GM12878 (cell line): ENCODE measurements at regions not wholly inside any gene's neighbourhood (a gene's known extent, or its start where the extent isn't known, plus 50 kb on each side); places are given as distances from the start of the nearest gene placed in this dataset.
A peak's percentile ranks its signal among the peaks of the same experiment; 100 is the strongest.

Experiments
- BACH1 ChIP-seq: fragments of 450-650 bp; IDR thresholded peaks from 2 replicates; pipeline ENCODE4 v1.6.1; 2017; ENCODE audit warnings: mild to moderate bottlenecking, borderline replicate concordance
- BCL11A ChIP-seq: IDR thresholded peaks from 2 replicates; pipeline ENCODE4 v1.6.1; 2011; ENCODE audit warnings: low read depth, low read length
- CEBPB ChIP-seq, 2 experiments: fragments of 150-350 bp in 1 of 2; IDR thresholded peaks; 2 replicates each; pipeline ENCODE4 v1.6.1; 2012 to 2014; ENCODE audit warnings: low read depth in 2 of 2, low read length in 2 of 2, borderline replicate concordance in 1 of 2, inconsistent platforms in 1 of 2
- CHD4 ChIP-seq: fragments of 200-600 bp; sonication (generic); IDR thresholded peaks from 2 replicates; pipeline ENCODE4 v1.6.1; 2016; ENCODE audit warnings: mild to moderate bottlenecking
- HDAC6 ChIP-seq: fragments of 200-600 bp; sonication (generic); IDR thresholded peaks from one replicate; pipeline ENCODE4 v1.8.0; 2017; ENCODE audit warnings: antibody characterized with exemption; ENCODE audit not compliant: unreplicated experiment
- IKZF2 ChIP-seq, 2 experiments: fragments of 450-650 bp; IDR thresholded peaks; 2 replicates each; pipeline ENCODE4 v1.6.1; 2017; ENCODE audit warnings: mild to moderate bottlenecking in 2 of 2, moderate library complexity in 2 of 2
- JUND ChIP-seq: IDR thresholded peaks from 2 replicates; pipeline ENCODE4 v1.6.1; 2012; ENCODE audit warnings: low read depth, mild to moderate bottlenecking, low read length, improper control_type of control experiment, moderate library complexity
- MTA2 ChIP-seq: fragments of 450-650 bp; IDR thresholded peaks from 2 replicates; pipeline ENCODE4 v1.6.1; 2016; ENCODE audit warnings: low read depth, mild to moderate bottlenecking, moderate library complexity
- NFYA ChIP-seq: IDR thresholded peaks from 2 replicates; pipeline ENCODE4 v1.6.1; 2011; ENCODE audit warnings: low read depth, mild to moderate bottlenecking, low read length, improper control_type of control experiment, borderline replicate concordance
- NR2F1 ChIP-seq: fragments of 450-650 bp; conservative IDR thresholded peaks from 2 replicates; pipeline ENCODE4 v1.6.1; 2017; ENCODE audit warnings: mild to moderate bottlenecking
- RELA ChIP-seq: fragments of 450-650 bp; IDR thresholded peaks from 2 replicates; pipeline ENCODE4 v1.8.0; 2014; ENCODE audit warnings: borderline replicate concordance; ENCODE audit not compliant: partially characterized antibody
- RUNX3 ChIP-seq: IDR thresholded peaks from 2 replicates; pipeline ENCODE4 v1.6.1; 2012; ENCODE audit warnings: low read length, inconsistent platforms
- SRF ChIP-seq, 2 experiments: IDR thresholded peaks; 2 replicates each; pipeline ENCODE4 v1.6.1; 2011; ENCODE audit warnings: low read depth in 2 of 2, low read length in 2 of 2, mild to moderate bottlenecking in 1 of 2, moderate library complexity in 1 of 2
- STAT3 ChIP-seq: IDR thresholded peaks from 2 replicates; pipeline ENCODE4 v1.6.1; 2011; ENCODE audit warnings: low read depth, low read length, improper control_type of control experiment
- TAF1 ChIP-seq: IDR thresholded peaks from 2 replicates; pipeline ENCODE4 v1.6.1; 2011; ENCODE audit warnings: mild to moderate bottlenecking, low read depth, low read length, borderline replicate concordance
- TCF7 ChIP-seq: IDR thresholded peaks from 2 replicates; pipeline ENCODE4 v1.6.1; 2014; ENCODE audit warnings: antibody characterized with exemption, borderline replicate concordance
- YBX1 ChIP-seq: fragments of 450-650 bp; IDR thresholded peaks from 2 replicates; pipeline ENCODE4 v1.6.1; 2016; ENCODE audit warnings: antibody characterized with exemption
- ZSCAN29 ChIP-seq: fragments of 450-650 bp; IDR thresholded peaks from 2 replicates; pipeline ENCODE4 v1.6.1; 2017; ENCODE audit warnings: mild to moderate bottlenecking, moderate library complexity
- ZZZ3 ChIP-seq: IDR thresholded peaks from 2 replicates; pipeline ENCODE4 v1.6.1; 2011; ENCODE audit warnings: low read depth; ENCODE audit not compliant: control insufficient read depth, insufficient read length
- TF ChIP-seq, protein P1 (sequence below): fragments of 450-650 bp; formaldehyde crosslinking; IDR thresholded peaks from 2 replicates; pipeline ENCODE4 v1.4.0; 2022; ENCODE audit warnings: mild to moderate bottlenecking, moderate library complexity
- TF ChIP-seq, protein P2 (sequence below): IDR thresholded peaks from 2 replicates; pipeline ENCODE4 v1.6.1; 2011; ENCODE audit warnings: low read depth, mild to moderate bottlenecking, low read length, moderate library complexity, borderline replicate concordance; ENCODE audit errors: extremely low read depth
- TF ChIP-seq, protein P3 (sequence below): fragments of 450-650 bp; formaldehyde crosslinking; IDR thresholded peaks from 2 replicates; pipeline ENCODE4 v1.5.0; 2022; ENCODE audit warnings: mild to moderate bottlenecking, missing genetic modification characterization
- TF ChIP-seq, protein P4 (sequence below): IDR thresholded peaks from 2 replicates; pipeline ENCODE4 v1.6.1; 2011; ENCODE audit warnings: low read depth, low read length, improper control_type of control experiment, borderline replicate concordance

DNA sequence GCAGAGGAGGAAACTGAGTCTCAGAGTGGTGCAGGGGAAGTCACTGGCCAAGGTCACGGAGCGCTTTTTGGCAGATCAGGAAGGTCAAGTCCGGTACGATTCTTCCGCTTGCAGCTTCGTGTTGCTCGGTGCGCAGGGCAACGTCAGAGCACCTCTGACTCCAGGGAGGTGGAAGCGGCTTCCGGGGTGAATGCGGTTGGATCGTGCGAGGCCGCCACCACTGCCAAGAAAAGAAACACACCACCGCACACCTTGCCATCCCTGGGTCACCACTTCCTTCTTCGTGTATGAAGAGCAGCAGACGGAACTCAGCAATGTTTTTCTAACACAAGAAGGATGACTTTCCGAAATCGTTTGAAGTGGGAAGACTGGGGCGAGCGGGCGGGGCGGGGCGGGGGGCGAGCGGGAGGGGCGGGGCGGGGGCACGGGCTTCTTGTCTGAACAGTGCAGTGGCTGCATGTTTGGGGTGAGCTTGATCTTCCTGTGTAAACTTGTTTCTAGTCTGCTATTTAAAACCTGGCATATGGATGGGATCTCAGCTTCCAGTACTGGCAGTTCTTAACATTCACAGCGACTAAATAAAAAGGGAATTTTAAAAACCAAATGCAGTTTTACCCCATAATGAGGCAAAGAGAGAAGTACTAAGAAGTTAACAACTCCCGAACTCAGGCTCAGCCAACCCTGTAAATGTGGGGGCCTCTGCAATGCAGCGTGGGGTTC is 300.0 kb downstream of the RRAGC start (continued):
- no peak for TF ChIP-seq CEBPB (IDR thresholded peaks at IDR 0.05; ENCODE audit: borderline replicate concordance in 1 of 2, low read depth in 2 of 2, low read length in 2 of 2)
- TF ChIP-seq, protein P1, sequence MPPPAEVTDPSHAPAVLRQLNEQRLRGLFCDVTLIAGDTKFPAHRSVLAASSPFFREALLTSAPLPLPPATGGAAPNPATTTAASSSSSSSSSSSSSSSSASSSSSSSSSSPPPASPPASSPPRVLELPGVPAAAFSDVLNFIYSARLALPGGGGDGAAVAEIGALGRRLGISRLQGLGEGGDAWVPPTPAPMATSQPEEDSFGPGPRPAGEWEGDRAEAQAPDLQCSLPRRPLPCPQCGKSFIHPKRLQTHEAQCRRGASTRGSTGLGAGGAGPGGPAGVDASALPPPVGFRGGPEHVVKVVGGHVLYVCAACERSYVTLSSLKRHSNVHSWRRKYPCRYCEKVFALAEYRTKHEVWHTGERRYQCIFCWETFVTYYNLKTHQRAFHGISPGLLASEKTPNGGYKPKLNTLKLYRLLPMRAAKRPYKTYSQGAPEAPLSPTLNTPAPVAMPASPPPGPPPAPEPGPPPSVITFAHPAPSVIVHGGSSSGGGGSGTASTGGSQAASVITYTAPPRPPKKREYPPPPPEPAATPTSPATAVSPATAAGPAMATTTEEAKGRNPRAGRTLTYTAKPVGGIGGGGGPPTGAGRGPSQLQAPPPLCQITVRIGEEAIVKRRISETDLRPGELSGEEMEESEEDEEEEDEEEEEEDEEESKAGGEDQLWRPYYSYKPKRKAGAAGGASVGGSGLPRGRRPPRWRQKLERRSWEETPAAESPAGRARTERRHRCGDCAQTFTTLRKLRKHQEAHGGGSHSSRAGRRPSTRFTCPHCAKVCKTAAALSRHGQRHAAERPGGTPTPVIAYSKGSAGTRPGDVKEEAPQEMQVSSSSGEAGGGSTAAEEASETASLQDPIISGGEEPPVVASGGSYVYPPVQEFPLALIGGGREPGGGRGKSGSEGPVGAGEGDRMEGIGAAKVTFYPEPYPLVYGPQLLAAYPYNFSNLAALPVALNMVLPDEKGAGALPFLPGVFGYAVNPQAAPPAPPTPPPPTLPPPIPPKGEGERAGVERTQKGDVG (CRISPR knock-in tag): no peak
- TF ChIP-seq, protein P2, sequence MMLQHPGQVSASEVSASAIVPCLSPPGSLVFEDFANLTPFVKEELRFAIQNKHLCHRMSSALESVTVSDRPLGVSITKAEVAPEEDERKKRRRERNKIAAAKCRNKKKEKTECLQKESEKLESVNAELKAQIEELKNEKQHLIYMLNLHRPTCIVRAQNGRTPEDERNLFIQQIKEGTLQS: no peak
- TF ChIP-seq IKZF2 (IDR thresholded peaks at IDR 0.05): peak; percentile 92 to 94
- TF ChIP-seq RELA: peak; percentile 70
- 0 out of 4 replicates have a peak, but pooled peaks of 1 of the 2 experiments have one; percentile 27 for TF ChIP-seq SRF (IDR thresholded peaks at IDR 0.05; ENCODE audit: low read depth in 2 of 2, low read length in 2 of 2)
- TF ChIP-seq HDAC6: no peak
- TF ChIP-seq TAF1: 0 out of 2 replicates have a peak, but pooled peaks have one; percentile 52
- TF ChIP-seq YBX1: no peak
- no peak for TF ChIP-seq STAT3
- TF ChIP-seq CHD4: no peak
- TF ChIP-seq, protein P3, sequence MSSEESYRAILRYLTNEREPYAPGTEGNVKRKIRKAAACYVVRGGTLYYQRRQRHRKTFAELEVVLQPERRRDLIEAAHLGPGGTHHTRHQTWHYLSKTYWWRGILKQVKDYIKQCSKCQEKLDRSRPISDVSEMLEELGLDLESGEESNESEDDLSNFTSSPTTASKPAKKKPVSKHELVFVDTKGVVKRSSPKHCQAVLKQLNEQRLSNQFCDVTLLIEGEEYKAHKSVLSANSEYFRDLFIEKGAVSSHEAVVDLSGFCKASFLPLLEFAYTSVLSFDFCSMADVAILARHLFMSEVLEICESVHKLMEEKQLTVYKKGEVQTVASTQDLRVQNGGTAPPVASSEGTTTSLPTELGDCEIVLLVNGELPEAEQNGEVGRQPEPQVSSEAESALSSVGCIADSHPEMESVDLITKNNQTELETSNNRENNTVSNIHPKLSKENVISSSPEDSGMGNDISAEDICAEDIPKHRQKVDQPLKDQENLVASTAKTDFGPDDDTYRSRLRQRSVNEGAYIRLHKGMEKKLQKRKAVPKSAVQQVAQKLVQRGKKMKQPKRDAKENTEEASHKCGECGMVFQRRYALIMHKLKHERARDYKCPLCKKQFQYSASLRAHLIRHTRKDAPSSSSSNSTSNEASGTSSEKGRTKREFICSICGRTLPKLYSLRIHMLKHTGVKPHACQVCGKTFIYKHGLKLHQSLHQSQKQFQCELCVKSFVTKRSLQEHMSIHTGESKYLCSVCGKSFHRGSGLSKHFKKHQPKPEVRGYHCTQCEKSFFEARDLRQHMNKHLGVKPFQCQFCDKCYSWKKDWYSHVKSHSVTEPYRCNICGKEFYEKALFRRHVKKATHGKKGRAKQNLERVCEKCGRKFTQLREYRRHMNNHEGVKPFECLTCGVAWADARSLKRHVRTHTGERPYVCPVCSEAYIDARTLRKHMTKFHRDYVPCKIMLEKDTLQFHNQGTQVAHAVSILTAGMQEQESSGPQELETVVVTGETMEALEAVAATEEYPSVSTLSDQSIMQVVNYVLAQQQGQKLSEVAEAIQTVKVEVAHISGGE: no peak
- no peak for TF ChIP-seq NFYA
- TF ChIP-seq TCF7: 0 out of 2 replicates have a peak, but pooled peaks have one; percentile 52
- TF ChIP-seq, protein P4, sequence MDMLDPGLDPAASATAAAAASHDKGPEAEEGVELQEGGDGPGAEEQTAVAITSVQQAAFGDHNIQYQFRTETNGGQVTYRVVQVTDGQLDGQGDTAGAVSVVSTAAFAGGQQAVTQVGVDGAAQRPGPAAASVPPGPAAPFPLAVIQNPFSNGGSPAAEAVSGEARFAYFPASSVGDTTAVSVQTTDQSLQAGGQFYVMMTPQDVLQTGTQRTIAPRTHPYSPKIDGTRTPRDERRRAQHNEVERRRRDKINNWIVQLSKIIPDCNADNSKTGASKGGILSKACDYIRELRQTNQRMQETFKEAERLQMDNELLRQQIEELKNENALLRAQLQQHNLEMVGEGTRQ: no peak
- peak; percentile 96 for TF ChIP-seq RUNX3
- TF ChIP-seq JUND: no peak
- TF ChIP-seq NR2F1: peak; percentile 89
- peak; percentile 74 for TF ChIP-seq BCL11A
- TF ChIP-seq MTA2: peak; percentile 76; the same call in 1 of the 2 replicates
- no peak for TF ChIP-seq ZZZ3
- no peak for TF ChIP-seq ZSCAN29
- 0 out of 2 replicates have a peak, but pooled peaks have one; percentile 2 for TF ChIP-seq BACH1
